ENCODE measurements at regions not wholly inside any gene's neighbourhood (a gene's known extent, or its start where the extent isn't known, plus 50 kb on each side); places are given as distances from the start of the nearest gene placed in this dataset.
A peak's percentile ranks its signal among the peaks of the same experiment; 100 is the strongest.

GRCh38 chr18:73812423-73812822 lies 335.2 kb downstream of the FBXO15 start:
- no peak overlapping the region for H3K27ac ChIP-seq (ENCODE audit: low read depth)
- H3K27me3 Mint-ChIP-seq (ENCODE audit: insufficient read depth, low read depth, poor library complexity), result peaks cover 2% of the 10 kb centered on the region
- H3K4me3 ChIP-seq, result no peak overlapping the region
- DNase-seq (ENCODE audit: low spot score) (no peak), ATAC-seq (no peak)
- H3K9me2 ChIP-seq (ENCODE audit: insufficient read depth), result no peaks in the 10 kb centered on the region
- H3K9me3 Mint-ChIP-seq, result peaks cover 4% of the 10 kb centered on the region; the same call in 1 of the 3 replicates
- H3K4me1 ChIP-seq (ENCODE audit: insufficient read depth), result no peaks in the 10 kb centered on the region
- no peak overlapping the region for H3K27ac Mint-ChIP-seq
- no peaks in the 10 kb centered on the region for H3K36me3 Mint-ChIP-seq (ENCODE audit: low read depth)
- no peaks in the 10 kb centered on the region for H3K4me1 Mint-ChIP-seq
- peak overlapping the region; percentile 10; the same call in 1 of the 2 replicates for H2AFZ ChIP-seq
- H3K27me3 ChIP-seq (ENCODE audit: insufficient read depth), result no peaks in the 10 kb centered on the region
- no peaks in the 10 kb centered on the region for H4K20me1 ChIP-seq (replicated peaks; ENCODE audit: insufficient read depth)
- no peak overlapping the region for H3K4me2 ChIP-seq
- H3K36me3 ChIP-seq (ENCODE audit: insufficient read depth), result no peaks in the 10 kb centered on the region
- no peaks in the 10 kb centered on the region for H3K79me2 ChIP-seq (replicated peaks; ENCODE audit: insufficient read depth)
- no peaks in the 10 kb centered on the region for H3F3A ChIP-seq (replicated peaks; ENCODE audit: low read depth)
- no peak for TF ChIP-seq ZNF462 (CRISPR knock-in tag; IDR thresholded peaks at IDR 0.05)
- TF ChIP-seq REST (IDR thresholded peaks at IDR 0.05; ENCODE audit: unreplicated experiment), result no peak
- H3K4me3 Mint-ChIP-seq, result no peak overlapping the region

Measured in GM23338 (cell line).